ENCODE measurements at regions not wholly inside any gene's neighbourhood (a gene's known extent, or its start where the extent isn't known, plus 50 kb on each side); places are given as distances from the start of the nearest gene placed in this dataset.
A peak's percentile ranks its signal among the peaks of the same experiment; 100 is the strongest.

DNA sequence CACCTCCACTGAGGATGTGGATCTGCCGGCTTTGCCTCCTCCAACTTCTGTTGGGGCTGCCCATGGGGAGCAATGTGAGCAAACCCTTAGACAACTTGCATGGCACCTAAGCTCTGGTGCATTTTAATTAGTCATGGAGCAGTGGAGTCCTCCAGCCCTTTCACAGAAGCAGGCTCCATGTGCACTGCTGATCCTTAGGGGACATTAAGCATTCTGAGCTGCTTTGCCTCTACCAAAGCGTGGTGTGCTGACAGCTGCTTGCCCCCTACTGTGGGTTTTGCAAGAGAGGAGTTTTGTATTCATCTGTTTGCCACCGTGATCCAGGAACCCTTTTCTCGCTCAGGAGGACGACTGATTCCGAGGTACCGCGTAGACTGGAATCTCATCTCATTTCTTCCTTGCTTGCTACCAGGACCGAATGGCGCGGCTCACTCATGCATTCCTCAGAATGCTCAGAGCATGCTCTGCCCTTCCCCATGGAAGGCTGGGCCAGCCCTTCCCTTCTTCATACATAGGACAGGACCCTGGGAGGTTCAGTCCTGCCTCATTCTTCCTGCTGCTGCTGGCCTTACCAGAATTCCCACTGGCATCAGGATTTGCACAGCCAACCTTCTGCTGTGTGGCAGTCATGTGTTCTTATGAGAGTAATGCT lies 432.5 kb downstream of the GADD45G start:
- DNase-seq: no peak
- Histone ChIP-seq H3K27ac (no peak overlapping the region), H3K36me3 (no peaks in the 10 kb centered on the region), H3K9me3 (no peaks in the 10 kb centered on the region), H3K27me3 (ENCODE audit: low read depth) (no peaks in the 10 kb centered on the region), H3K4me3 (no peak overlapping the region), H3K4me1 (no peaks in the 10 kb centered on the region)
- intact Hi-C loops (cut with DNase I): no loop called here
- TF ChIP-seq, protein P1, sequence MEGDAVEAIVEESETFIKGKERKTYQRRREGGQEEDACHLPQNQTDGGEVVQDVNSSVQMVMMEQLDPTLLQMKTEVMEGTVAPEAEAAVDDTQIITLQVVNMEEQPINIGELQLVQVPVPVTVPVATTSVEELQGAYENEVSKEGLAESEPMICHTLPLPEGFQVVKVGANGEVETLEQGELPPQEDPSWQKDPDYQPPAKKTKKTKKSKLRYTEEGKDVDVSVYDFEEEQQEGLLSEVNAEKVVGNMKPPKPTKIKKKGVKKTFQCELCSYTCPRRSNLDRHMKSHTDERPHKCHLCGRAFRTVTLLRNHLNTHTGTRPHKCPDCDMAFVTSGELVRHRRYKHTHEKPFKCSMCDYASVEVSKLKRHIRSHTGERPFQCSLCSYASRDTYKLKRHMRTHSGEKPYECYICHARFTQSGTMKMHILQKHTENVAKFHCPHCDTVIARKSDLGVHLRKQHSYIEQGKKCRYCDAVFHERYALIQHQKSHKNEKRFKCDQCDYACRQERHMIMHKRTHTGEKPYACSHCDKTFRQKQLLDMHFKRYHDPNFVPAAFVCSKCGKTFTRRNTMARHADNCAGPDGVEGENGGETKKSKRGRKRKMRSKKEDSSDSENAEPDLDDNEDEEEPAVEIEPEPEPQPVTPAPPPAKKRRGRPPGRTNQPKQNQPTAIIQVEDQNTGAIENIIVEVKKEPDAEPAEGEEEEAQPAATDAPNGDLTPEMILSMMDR (IDR thresholded peaks at IDR 0.05): no peak
- ATAC-seq: no peak

DNA sequence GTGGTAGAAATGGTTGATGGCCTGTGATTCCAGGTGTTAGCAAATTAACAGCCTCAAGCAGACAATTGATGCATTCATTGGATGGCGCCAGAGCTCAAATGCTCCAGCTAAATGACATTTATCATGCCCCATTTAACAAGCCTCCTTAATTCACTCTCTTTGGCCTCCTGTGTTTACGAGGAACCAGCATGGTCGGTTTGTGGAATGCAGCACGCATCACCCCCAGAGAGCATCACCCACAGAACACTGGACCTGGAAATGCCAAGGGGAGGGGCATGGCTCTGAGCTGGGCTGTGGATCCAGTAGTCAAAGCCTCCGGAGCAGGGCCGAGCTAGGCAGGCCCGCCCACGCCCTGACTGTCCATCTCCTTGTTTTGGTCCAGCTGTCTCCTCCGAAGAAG lies 434.0 kb downstream of the GADD45G start:
- TF ChIP-seq, protein P1 (IDR thresholded peaks at IDR 0.05): no peak
- no peaks in the 10 kb centered on the region for H3K9me3 ChIP-seq
- no peak overlapping the region for H3K27ac ChIP-seq
- DNase-seq: no peak
- ATAC-seq: no peak
- no peaks in the 10 kb centered on the region for H3K4me1 ChIP-seq
- no peaks in the 10 kb centered on the region for H3K36me3 ChIP-seq
- intact Hi-C loops (cut with DNase I): no loop called here
- no peaks in the 10 kb centered on the region for H3K27me3 ChIP-seq (ENCODE audit: low read depth)
- no peak overlapping the region for H3K4me3 ChIP-seq

DNA sequence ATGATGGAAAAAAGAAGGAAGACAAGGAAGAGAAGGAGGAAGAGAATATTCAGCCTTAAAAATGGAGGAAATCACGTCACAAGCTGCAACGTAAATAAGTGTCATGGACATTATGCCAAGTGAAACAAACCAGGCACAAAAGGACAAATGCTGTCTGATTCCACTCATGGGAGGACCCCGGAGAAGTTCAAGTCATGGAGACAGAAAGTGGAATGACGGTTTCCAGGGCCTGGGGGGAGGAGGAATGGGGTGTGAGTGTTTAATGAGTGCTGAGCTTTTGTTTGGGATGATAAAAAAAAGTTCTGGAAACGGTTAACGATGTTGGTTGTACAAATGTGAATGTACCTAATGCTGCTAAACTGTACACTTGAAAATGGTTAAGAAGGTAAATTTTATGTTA lies 439.5 kb downstream of the GADD45G start:
- ATAC-seq: peak in 1 of 2 donors; percentile 36
- TF ChIP-seq, protein P1 (IDR thresholded peaks at IDR 0.05): no peak
- Histone ChIP-seq H3K9me3 (no peaks in the 10 kb centered on the region), H3K27me3 (ENCODE audit: low read depth) (no peaks in the 10 kb centered on the region), H3K36me3 (no peaks in the 10 kb centered on the region), H3K4me1 (peaks cover 9% of the 10 kb centered on the region), H3K27ac (peak overlapping the region; percentile 18), H3K4me3 (no peak overlapping the region)
- no peak for DNase-seq
- intact Hi-C loops (cut with DNase I): no loop called here

DNA sequence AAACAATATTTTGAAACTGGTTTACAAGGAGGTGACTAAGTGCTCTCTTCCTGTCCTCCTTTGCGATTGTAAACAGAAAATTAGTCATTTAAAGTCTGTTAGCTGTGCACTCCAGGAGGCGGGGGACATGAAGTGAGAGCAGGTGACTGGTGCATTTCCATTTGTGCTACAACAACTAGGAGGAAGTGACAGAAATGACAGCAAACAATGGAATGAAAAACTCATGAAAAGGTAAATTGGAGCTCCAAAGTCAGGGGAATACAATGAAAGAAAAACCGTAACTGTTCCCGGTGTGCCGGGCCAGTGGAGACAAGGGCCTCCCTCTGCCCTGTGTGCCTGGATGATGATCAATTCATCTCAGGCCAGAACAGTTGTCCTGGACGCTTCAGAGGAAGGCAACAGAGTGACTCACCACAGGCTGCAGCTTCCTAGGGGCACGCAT lies 439.9 kb downstream of the GADD45G start:
- Histone ChIP-seq H3K36me3 (no peaks in the 10 kb centered on the region), H3K4me3 (no peak overlapping the region), H3K27me3 (ENCODE audit: low read depth) (no peaks in the 10 kb centered on the region), H3K4me1 (peaks cover 9% of the 10 kb centered on the region), H3K27ac (peak overlapping the region; percentile 49), H3K9me3 (no peaks in the 10 kb centered on the region)
- ATAC-seq (peak; percentile 64 to 85), DNase-seq (no peak)
- intact Hi-C loops (cut with DNase I): no loop called here
- TF ChIP-seq, protein P1 (IDR thresholded peaks at IDR 0.05): no peak

DNA sequence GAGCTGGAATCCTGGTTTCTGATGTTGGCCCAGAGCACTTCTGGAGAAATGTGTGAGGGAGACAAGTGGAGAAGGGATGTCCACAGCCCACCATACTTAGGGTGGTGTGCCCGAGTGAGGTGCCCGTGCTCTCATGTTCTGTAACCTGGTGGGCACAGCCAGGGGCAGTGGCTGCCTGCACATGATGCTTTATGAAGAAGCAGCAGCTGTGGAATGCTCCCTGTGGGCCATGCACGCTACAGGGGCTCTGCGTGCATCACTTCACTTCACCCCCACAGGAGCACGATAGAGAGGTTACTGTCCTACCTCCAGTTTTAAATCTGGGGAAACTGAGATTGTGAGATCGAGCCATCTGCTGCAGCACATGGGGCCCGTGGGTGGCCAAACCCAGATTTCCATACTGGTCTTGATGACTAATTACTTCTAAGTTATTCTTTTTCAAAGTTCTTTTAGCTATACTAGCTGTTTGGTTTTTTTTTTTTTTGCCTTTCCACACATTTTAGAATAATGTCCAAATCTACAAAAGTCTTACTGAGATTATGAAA lies 441.6 kb downstream of the GADD45G start:
- ATAC-seq (no peak), DNase-seq (no peak)
- intact Hi-C loops (cut with DNase I): no loop called here
- TF ChIP-seq, protein P1 (IDR thresholded peaks at IDR 0.05): no peak
- Histone ChIP-seq H3K36me3 (no peaks in the 10 kb centered on the region), H3K4me3 (no peak overlapping the region), H3K27me3 (ENCODE audit: low read depth) (no peaks in the 10 kb centered on the region), H3K4me1 (peaks cover 9% of the 10 kb centered on the region), H3K27ac (no peak overlapping the region), H3K9me3 (no peaks in the 10 kb centered on the region)

Data from lower lobe of right lung (tissue), 2 donors.